GM19372 (cell line): ENCODE measurements at regions not wholly inside any gene's neighbourhood (a gene's known extent, or its start where the extent isn't known, plus 50 kb on each side); places are given as distances from the start of the nearest gene placed in this dataset.

Source experiments
- ATAC-seq: cut with Tn5 transposase; IDR thresholded peaks from one replicate; pipeline ENCODE4 v1.9.1; 2021; ENCODE audit warnings: mild to moderate bottlenecking, low read depth, moderate library complexity; ENCODE audit not compliant: unreplicated experiment

GRCh38 chr5:3811116-3811515 is 215.5 kb downstream of the IRX1 start:
- ATAC-seq: no peak

- no peak for ATAC-seq
Measured at GRCh38 chr5:3818624-3819023, 223.0 kb downstream of the IRX1 start.

GRCh38 chr5:3825531-3826451 is 230.2 kb downstream of the IRX1 start:
- ATAC-seq: no peak

DNA sequence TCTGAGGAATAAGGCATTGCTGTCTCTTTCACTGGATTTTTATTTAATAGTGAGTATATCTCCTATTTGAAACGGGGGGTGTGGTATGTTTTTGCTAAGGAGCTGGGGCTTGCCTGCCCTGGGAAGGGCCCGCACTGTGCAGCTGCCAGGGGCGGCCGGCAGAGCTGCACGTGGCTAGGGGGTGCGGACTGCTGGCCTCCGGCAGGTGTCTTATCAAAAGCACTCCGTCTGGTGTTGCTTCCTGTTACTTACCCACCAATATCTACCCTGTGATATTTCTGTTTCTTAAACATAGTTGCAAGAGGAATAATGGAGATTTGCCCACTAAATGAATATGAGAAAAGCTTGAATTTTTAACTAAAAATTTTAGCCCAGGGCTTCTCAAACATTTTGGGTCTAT is 232.0 kb downstream of the IRX1 start:
- ATAC-seq: no peak

GRCh38 chr5:3828761-3829160 is 233.1 kb downstream of the IRX1 start:
- ATAC-seq: no peak

DNA sequence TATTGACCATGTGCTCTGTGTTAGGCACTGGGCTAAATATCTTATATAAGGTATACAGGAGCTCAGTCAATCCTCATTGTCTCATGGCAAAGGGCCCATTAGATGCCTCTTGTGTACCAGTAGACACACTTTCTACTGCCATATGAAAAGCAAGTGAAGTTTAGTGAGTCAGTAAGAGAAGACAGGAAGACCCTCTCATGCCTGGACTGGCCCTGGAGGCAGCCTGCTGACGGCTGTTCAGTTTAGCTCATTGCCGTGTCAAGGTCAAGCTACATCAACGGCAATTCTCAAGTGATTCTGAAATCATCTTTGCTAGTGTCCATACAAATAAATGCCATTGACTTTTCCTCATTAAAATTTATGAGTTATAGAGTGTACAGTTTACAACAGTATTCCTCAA is 237.9 kb downstream of the IRX1 start:
- no peak for ATAC-seq

- ATAC-seq: no peak
Measured at GRCh38 chr5:3835811-3836210, 240.2 kb downstream of the IRX1 start.

GRCh38 chr5:3836528-3836927 is 240.9 kb downstream of the IRX1 start:
- no peak for ATAC-seq

DNA sequence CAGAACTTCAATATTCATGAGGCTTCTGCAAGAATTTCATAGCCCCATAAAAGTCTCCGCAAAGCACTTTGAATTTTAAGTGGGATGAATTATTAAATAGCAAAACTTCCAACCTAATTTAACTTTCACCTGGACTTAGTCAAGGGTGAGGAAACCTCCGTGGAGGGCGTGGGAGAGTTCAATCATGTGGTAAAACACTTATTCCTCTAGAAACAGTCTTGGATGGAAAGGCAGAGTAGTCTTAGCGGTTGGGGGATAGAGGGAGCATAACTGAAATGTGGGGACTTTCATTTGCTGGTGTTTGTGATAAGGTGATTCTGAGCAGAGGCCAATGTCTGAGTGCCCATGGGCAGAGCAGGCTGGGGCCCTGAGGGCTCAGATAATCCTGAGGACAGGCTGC is 241.9 kb downstream of the IRX1 start:
- no peak for ATAC-seq

- ATAC-seq: no peak
Measured at GRCh38 chr5:3839151-3839550, 243.5 kb downstream of the IRX1 start.

- no peak for ATAC-seq
Measured at GRCh38 chr5:3842591-3842990, 247.0 kb downstream of the IRX1 start.

GRCh38 chr5:3843706-3844105 is 248.1 kb downstream of the IRX1 start:
- no peak for ATAC-seq

DNA sequence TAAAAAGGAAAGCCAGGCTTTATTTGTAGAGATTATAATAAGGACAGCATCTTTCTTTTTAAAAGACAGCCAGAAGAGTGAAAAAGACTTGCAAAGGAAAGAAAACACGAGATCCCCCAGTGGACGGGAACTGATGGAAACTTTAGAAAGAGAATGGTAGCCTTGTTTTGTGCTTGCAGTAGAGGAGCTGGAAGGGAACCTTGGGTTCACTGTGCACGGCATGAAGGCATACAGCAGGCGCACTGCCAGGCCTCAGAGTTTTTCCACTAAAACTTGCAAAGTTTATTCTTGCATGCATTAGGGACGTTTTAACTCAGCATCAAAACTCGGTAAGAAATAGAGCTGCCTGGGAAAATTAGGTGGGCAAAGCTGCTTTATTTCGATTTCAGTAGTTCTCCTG is 248.6 kb downstream of the IRX1 start:
- ATAC-seq: no peak

- no peak for ATAC-seq
Measured at GRCh38 chr5:3845230-3845629, 249.6 kb downstream of the IRX1 start.

DNA sequence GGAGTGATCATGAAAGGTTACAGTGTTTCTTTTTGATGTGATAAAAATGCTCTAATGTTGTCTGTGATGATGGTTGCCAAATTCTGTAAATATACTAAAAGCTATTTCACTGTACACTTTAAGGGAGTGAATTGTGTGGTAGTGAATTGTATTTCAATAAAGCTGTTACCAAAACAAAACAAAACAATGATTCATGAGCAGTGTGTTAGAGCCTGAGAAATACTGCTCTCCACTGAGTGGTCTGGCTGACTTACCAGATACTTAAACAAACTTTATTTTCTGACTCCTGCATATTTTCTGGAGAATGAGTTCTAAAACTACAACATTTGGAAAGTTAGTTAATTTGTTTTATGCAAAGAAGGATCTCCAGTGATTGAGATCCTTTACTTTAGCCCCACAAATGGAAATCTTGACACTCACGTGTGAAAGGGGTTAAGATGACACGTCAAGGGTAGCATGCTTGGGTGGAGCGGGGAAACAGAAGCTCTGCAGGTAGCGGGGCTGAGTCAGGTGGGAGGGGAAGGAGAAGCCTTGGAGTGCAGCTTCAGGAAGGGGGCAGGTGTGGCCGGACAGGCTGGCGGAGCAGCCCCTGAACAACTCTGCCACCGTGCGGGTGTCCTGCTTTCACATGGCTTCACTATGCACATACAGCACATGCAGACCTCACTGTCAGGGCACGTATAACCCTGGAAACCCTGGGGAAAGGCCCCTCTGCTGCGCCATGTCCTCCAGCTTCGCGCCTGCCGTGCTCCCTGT is 256.7 kb downstream of the IRX1 start:
- no peak for ATAC-seq

- ATAC-seq: no peak
Measured at GRCh38 chr5:3853362-3853761, 257.7 kb downstream of the IRX1 start.

DNA sequence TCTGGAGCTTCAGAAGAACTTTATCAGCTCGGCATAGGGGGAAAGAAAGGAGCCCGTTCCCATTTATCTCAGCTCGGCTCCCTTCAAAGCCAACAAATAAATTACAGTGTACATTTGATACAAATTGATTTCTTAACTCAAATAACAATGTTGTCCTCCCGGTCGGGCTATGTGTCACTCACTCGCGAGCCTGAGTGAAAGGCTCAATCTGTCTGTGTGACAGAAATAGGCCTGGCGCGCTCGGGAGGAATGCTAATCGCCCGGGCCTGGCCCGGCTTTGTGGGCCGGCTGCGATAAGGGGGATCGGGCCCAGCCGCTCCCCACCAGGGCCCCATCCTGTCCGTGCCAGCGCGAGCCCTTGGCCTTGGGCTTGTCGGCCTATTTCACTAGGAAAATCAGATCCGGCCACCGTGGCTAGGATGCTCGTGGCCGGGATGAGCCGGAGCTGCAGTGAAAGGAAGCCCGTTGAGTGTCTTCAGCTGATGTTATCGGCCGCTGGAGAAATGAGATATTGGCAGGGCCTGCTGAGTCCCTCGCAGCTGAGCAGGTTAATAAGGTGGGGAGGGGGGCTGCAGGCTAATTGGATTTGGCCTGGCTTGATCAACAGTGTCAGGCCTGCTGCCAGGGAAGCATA is 258.7 kb downstream of the IRX1 start:
- no peak for ATAC-seq

- no peak for ATAC-seq
Measured at GRCh38 chr5:3856036-3856435, 260.4 kb downstream of the IRX1 start.

GRCh38 chr5:3858524-3858923 is 262.9 kb downstream of the IRX1 start:
- no peak for ATAC-seq

DNA sequence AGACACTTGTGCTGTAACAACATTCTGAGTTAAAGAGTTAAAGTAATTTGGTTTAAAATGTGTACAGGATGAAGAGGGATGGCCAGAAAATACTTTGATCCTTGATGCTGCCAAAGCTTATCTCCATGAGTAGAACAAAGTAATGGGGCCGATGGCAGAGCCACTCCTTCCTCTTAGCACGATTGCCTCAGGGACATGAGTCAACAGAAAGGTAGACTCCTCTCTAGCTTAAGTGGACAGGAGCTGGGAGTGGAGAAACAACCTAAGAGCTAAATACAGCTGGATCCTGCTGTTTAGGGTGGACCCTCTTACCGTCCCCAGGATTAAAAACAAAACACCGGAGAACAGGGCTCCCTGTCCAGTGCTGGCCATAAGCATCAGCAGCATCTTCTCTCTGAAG is 267.3 kb downstream of the IRX1 start:
- ATAC-seq: no peak

DNA sequence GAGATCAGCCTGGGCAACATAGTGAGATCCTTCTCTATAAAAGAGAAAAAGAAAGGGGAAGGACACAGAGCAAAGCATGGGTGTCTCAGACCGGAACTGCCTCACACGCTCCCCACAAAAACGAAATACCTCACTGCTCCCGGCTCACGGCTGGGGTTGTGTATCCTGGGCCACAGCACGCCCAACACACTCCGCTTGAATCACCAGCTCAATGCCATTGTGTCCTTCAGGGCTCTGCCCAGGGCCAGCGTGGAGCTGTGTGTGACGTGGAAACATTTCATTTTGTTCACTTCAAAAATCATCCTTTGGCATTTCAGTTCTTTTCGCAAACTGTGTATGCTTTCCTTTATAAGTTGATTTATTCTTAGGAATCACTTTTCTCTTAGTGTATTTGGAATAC is 279.5 kb downstream of the IRX1 start:
- ATAC-seq: no peak
